B cell (primary cell): ENCODE measurements at regions not wholly inside any gene's neighbourhood (a gene's known extent, or its start where the extent isn't known, plus 50 kb on each side); places are given as distances from the start of the nearest gene placed in this dataset.

Experiments used
- ATAC-seq: fragments of 200-7000 bp; cut with Tn5 transposase; one replicate; pipeline ENCODE4 v1.10.0; 2021; ENCODE audit warnings: low read depth, mild to moderate bottlenecking, moderate number of reproducible peaks, moderate library complexity
- CTCF ChIA-PET: fragments of 350-600 bp; sonication (Branson Sonifier 250); formaldehyde crosslinking; loops from one replicate; lab custom pipeline; 2021; ENCODE audit warnings: antibody characterized with exemption, inconsistent platforms; lab: Charles Lee
- POLR2A ChIA-PET: fragments of 350-600 bp; sonication (Branson Sonifier 250); formaldehyde crosslinking; loops from one replicate; lab custom pipeline; 2021; ENCODE audit warnings: antibody characterized with exemption; lab: Charles Lee
- DNase-seq: peaks from one replicate; pipeline ENCODE4 v3.0.0; 2013
- H2AFZ ChIP-seq: 2 replicates; pipeline ENCODE4 v1.6.1; 2012; ENCODE audit warnings: mild to moderate bottlenecking, low read depth, low read length; ENCODE audit not compliant: insufficient read depth, poor library complexity, severe bottlenecking
- H3K27ac ChIP-seq, 2 donors: 1 replicate in 1 of 2; 2 replicates in 1 of 2; pipeline ENCODE4 v1.5.1; 2012 to 2013; ENCODE audit warnings: low read length in 2 of 2, mild to moderate bottlenecking in 2 of 2, moderate library complexity in 1 of 2
- H3K27me3 ChIP-seq, 4 experiments: fragments of 200-600 bp in 1 of 4; sonication (generic) in 1 of 4; replicated peaks in 1 of 4; 1 replicate in 2 of 4; 2 replicates in 2 of 4; pipeline versions ENCODE4 v1.6.1 to v1.7.0; 2013 to 2016; ENCODE audit warnings: low read length in 3 of 4, mild to moderate bottlenecking in 2 of 4, mixed read lengths in 1 of 4, moderate library complexity in 1 of 4; ENCODE audit not compliant: insufficient read depth in 4 of 4, control insufficient read depth in 3 of 4; ENCODE audit errors: control extremely low read depth in 1 of 4
- H3K36me3 ChIP-seq, 2 experiments: replicated peaks in 1 of 2; 1 replicate in 1 of 2; 2 replicates in 1 of 2; pipeline versions ENCODE4 v1.6.1 to v1.7.1; 2013; ENCODE audit warnings: low read length in 1 of 2; ENCODE audit not compliant: insufficient read depth in 2 of 2, control insufficient read depth in 1 of 2; ENCODE audit errors: control extremely low read depth in 1 of 2, extremely low read depth in 1 of 2
- H3K4me1 ChIP-seq, 2 donors: fragments of 200-600 bp in 1 of 2; sonication (generic) in 1 of 2; 1 replicate in 1 of 2; 2 replicates in 1 of 2; pipeline versions ENCODE4 v1.5.1 to v1.6.1; 2013 to 2017; ENCODE audit warnings: low read length in 2 of 2; ENCODE audit not compliant: control insufficient read depth in 2 of 2, insufficient read depth in 2 of 2
- H3K4me2 ChIP-seq: replicated peaks from 2 replicates; pipeline ENCODE3; 2012; ENCODE audit warnings: mild to moderate bottlenecking, low read depth, low read length; ENCODE audit not compliant: poor library complexity, severe bottlenecking
- H3K4me3 ChIP-seq, 5 experiments: fragments of 200-600 bp in 1 of 5; sonication (generic) in 1 of 5; 1 replicate in 3 of 5; 2 replicates in 2 of 5; pipeline versions ENCODE4 v1.5.1 to v1.7.0; 2011 to 2016; ENCODE audit warnings: low read length in 4 of 5, mild to moderate bottlenecking in 4 of 5, low read depth in 2 of 5, control low read depth in 1 of 5, moderate library complexity in 1 of 5; ENCODE audit not compliant: insufficient read depth in 1 of 5; ENCODE audit errors: control extremely low read depth in 1 of 5, extremely low read depth in 1 of 5
- H3K79me2 ChIP-seq: fragments of 200-600 bp; sonication (generic); one replicate; pipeline ENCODE4 v1.6.0; 2016; ENCODE audit warnings: low read length; ENCODE audit not compliant: control insufficient read depth, insufficient read depth
- H3K9ac ChIP-seq: fragments of 200-600 bp; sonication (generic); 2 replicates; pipeline ENCODE4 v1.6.1; 2017; ENCODE audit warnings: mild to moderate bottlenecking, low read length, moderate library complexity
- H3K9me3 ChIP-seq, 3 donors: one replicate each; pipeline versions ENCODE4 v1.6.1 to v1.7.1; 2013; ENCODE audit warnings: low read length in 2 of 3; ENCODE audit not compliant: control insufficient read depth in 2 of 3, insufficient read depth in 1 of 3; ENCODE audit errors: control extremely low read depth in 1 of 3
- H4K20me1 ChIP-seq: 2 replicates; pipeline ENCODE4 v1.6.0; 2012; ENCODE audit warnings: mild to moderate bottlenecking, low read length; ENCODE audit not compliant: insufficient read depth, control insufficient read depth, poor library complexity, severe bottlenecking
- H3K27ac Mint-ChIP-seq: one replicate; pipeline ENCODE4 v1.8.0; 2021; ENCODE audit warnings: mixed read lengths
- H3K27me3 Mint-ChIP-seq: one replicate; pipeline ENCODE4 v1.8.0; 2021; ENCODE audit warnings: mixed read lengths
- H3K4me1 Mint-ChIP-seq: one replicate; pipeline ENCODE4 v1.8.0; 2021; ENCODE audit warnings: mixed read lengths
- H3K4me3 Mint-ChIP-seq: one replicate; pipeline ENCODE4 v1.8.0; 2021; ENCODE audit warnings: mixed read lengths
- H3K9me3 Mint-ChIP-seq: one replicate; pipeline ENCODE4 v1.8.0; 2022; ENCODE audit warnings: mixed read lengths; ENCODE audit not compliant: insufficient read depth
- CTCF ChIP-seq: fragments of 200-600 bp; IDR thresholded peaks from one replicate; pipeline ENCODE4 v1.8.0; 2022; ENCODE audit warnings: antibody characterized with exemption, mild to moderate bottlenecking
- EZH2 ChIP-seq: IDR thresholded peaks from 2 replicates; pipeline ENCODE4 v1.6.1; 2012; ENCODE audit warnings: borderline replicate concordance, low read depth, mild to moderate bottlenecking, moderate library complexity, low read length; ENCODE audit not compliant: insufficient read depth, poor library complexity, severe bottlenecking
- WGBS: methylation state at CpG from one replicate; pipeline ENCODE4 v1.1.5; 2013; ENCODE audit warnings: missing lambda C conversion rate; ENCODE audit not compliant: insufficient coverage; 5-methylcytosine and 5-hydroxymethylcytosine counted together
- intact Hi-C: fragments of 100-400 bp; cut with micrococcal nuclease; formaldehyde crosslinking; loops from one replicate; pipeline ENCODE4 v1.10.0; 2022

DNA sequence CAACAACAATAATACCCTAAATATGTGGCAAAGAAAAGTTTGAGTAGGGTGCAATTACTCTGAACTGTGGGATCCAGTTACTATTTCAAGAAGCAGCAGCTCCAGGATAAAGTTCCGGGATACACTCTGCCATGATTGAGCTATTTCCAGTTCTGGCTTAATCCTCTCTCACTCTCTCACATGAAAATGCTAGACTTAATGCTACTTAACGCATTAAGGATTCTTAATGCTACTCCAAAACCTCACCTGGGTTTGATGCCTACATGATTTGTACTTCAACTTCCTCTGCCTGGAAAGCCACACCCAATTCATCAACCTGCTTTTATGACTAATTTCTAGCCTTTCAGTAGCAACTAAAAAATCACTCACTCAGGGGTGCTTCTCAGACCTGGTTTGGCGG lies 151.1 kb upstream of the HNMT start:
- WGBS, result 88% methylated on average over 2 of the region's 3 CpGs
- POLR2A ChIA-PET, result no interaction called here
- no peaks in the 10 kb centered on the region for H3K4me1 Mint-ChIP-seq

DNA sequence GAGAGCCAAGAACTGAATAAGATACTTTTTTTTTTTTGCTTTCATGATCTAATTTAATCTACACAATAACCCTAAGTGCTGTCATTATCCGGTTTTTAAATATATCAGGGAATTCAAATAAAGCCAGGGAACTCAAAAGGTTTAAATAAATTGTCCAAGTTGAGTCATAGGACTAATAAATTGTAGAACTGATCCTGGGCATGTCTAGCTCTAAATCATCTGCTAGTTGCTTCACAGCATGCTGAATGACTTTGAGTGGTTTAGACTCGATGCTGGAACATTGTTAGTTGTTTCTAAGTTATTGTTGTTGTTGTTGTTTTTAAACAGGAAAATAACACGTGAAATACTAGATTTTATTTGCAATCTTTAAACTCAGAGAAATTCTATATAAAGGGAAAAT lies 147.2 kb upstream of the HNMT start:
- H3K36me3 ChIP-seq, result no peaks in the 10 kb centered on the region
- ChIA-PET POLR2A (no interaction called here), CTCF (interaction anchor here (1.3 to 1.5 kb wide), 2 partner anchors 22 to 49 kb away, joined by 3 to 6 read pairs; no protein-coding TSS in a partner anchor)
- no peaks in the 10 kb centered on the region for H3K4me1 ChIP-seq
- no peaks in the 10 kb centered on the region for H3K9me3 ChIP-seq
- H3K4me1 Mint-ChIP-seq, result no peaks in the 10 kb centered on the region
- H3K27me3 Mint-ChIP-seq, result peaks cover 4% of the 10 kb centered on the region
- no peak for TF ChIP-seq EZH2
- TF ChIP-seq CTCF, result no peak
- no peak overlapping the region for H3K4me3 Mint-ChIP-seq
- H3K9ac ChIP-seq, result no peak overlapping the region
- no peak overlapping the region for H3K4me2 ChIP-seq
- H4K20me1 ChIP-seq, result no peaks in the 10 kb centered on the region
- H3K4me3 ChIP-seq, result no peak overlapping the region
- H3K27ac Mint-ChIP-seq, result no peak overlapping the region
- peaks cover 2% of the 10 kb centered on the region for H3K9me3 Mint-ChIP-seq
- ATAC-seq, result no peak
- H2AFZ ChIP-seq, result no peak overlapping the region
- WGBS, result no CpG with 5 or more reads among the region's 3 CpGs
- H3K79me2 ChIP-seq, result no peaks in the 10 kb centered on the region
- no peak for DNase-seq
- intact Hi-C loops, result no loop called here
- no peaks in the 10 kb centered on the region for H3K27me3 ChIP-seq
- no peak overlapping the region for H3K27ac ChIP-seq

More for the DNA sequence above, 151.1 kb upstream of the HNMT start:
- intact Hi-C loops, result no loop called here
- no peaks in the 10 kb centered on the region for H3K27me3 Mint-ChIP-seq
- CTCF ChIA-PET, result no interaction called here
- no peak overlapping the region for H3K27ac Mint-ChIP-seq
- ATAC-seq (no peak), DNase-seq (no peak)
- Histone ChIP-seq H3K4me2 (no peak overlapping the region), H2AFZ (no peak overlapping the region), H3K27me3 (no peaks in the 10 kb centered on the region), H3K9me3 (peaks cover 0 to 2% (median 0%) of the 10 kb centered on the region in 3 donors), H3K9ac (no peak overlapping the region), H3K79me2 (no peaks in the 10 kb centered on the region), H3K27ac (no peak overlapping the region), H3K36me3 (no peaks in the 10 kb centered on the region), H3K4me1 (no peaks in the 10 kb centered on the region), H4K20me1 (no peaks in the 10 kb centered on the region), H3K4me3 (no peak overlapping the region)
- H3K4me3 Mint-ChIP-seq, result no peak overlapping the region
- H3K9me3 Mint-ChIP-seq, result no peaks in the 10 kb centered on the region
- TF ChIP-seq CTCF (no peak), EZH2 (no peak)
